ENCODE measurements at regions not wholly inside any gene's neighbourhood (a gene's known extent, or its start where the extent isn't known, plus 50 kb on each side); places are given as distances from the start of the nearest gene placed in this dataset.
"Not testable (repeated sequence)": the region's sequence is repeated elsewhere in the genome, so short reads cannot be mapped to it uniquely, and the experiment has no call there.

DNA sequence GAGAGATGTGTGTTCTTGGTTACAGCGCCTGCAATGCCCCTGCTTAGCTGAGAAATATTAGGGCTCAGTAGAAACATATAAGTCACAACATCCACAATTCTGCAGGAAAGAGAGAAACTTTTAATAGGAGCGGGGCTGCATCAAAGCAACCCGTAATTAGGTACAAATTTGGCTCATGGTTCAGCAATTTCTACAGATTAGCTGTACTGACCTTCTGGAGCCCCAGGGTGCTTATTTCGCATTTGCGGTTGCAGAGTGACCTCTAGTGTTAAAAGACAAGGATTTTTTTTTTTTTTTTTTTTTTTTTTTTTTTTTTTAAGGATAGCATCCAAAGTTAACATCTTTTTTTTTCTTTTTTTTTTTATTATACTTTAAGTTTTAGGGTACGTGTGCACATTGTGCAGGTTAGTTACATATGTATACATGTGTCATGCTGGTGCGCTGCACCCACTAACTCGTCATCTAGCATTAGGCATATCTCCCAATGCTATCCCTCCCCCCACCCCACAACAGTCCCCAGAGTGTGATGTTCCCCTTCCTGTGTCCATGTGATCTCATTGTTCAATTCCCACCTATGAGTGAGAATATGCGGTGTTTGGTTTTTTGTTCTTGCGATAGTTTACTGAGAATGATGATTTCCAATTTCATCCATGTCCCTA, 334.7 kb downstream of the ARRDC4 start:
- H3K4me1 ChIP-seq (ENCODE audit: control insufficient read depth in 1 of 2, insufficient read depth in 2 of 2, low read length in 2 of 2); ATAC-seq; H3K9ac ChIP-seq (ENCODE audit: low read length); H3K27ac ChIP-seq (ENCODE audit: low read depth, low read length); BruUV-seq (replicated peaks); H3K9me2 ChIP-seq (ENCODE audit: insufficient read depth); DNase-seq (ENCODE audit: low read depth, low spot score); H3K4me2 ChIP-seq (ENCODE audit: low read length); H3K79me2 ChIP-seq (ENCODE audit: insufficient read depth, low read length); POLR2A ChIA-PET; H4K20me1 ChIP-seq (ENCODE audit: insufficient read depth); H3K4me3 ChIP-seq (replicated peaks in 1 of 2; ENCODE audit: low read depth in 1 of 2, low read length in 2 of 2); H3K9me3 ChIP-seq (ENCODE audit: control insufficient read depth in 1 of 2, insufficient read depth in 1 of 2, low read depth in 1 of 2, low read length in 2 of 2); H3K36me3 ChIP-seq (ENCODE audit: control insufficient read depth in 1 of 2, insufficient read depth in 2 of 2, low read length in 2 of 2); H2AFZ ChIP-seq (ENCODE audit: low read depth, low read length, poor library complexity, severe bottlenecking): not testable (repeated sequence)
- peaks cover 27% of the 10 kb centered on the region; the same call in 1 of the 2 replicates for H3K27me3 ChIP-seq (ENCODE audit: insufficient read depth, low read length)
- intact Hi-C loops (cut with micrococcal nuclease), result loop anchor here (1.0 kb wide), 1 partner anchor 386 kb away; no protein-coding TSS in a partner anchor
- TF ChIP-seq, protein P1, sequence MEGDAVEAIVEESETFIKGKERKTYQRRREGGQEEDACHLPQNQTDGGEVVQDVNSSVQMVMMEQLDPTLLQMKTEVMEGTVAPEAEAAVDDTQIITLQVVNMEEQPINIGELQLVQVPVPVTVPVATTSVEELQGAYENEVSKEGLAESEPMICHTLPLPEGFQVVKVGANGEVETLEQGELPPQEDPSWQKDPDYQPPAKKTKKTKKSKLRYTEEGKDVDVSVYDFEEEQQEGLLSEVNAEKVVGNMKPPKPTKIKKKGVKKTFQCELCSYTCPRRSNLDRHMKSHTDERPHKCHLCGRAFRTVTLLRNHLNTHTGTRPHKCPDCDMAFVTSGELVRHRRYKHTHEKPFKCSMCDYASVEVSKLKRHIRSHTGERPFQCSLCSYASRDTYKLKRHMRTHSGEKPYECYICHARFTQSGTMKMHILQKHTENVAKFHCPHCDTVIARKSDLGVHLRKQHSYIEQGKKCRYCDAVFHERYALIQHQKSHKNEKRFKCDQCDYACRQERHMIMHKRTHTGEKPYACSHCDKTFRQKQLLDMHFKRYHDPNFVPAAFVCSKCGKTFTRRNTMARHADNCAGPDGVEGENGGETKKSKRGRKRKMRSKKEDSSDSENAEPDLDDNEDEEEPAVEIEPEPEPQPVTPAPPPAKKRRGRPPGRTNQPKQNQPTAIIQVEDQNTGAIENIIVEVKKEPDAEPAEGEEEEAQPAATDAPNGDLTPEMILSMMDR (IDR thresholded peaks at IDR 0.05 in 2 of 3, conservative IDR thresholded peaks at IDR 0.05 in 1 of 3; ENCODE audit: borderline replicate concordance in 1 of 3, insufficient read depth in 1 of 3, low read depth in 2 of 3, low read length in 2 of 3), result peak; percentile 17 to 34 (median 31); a peak in 4 of 6 replicates
- TF ChIP-seq RAD21 (IDR thresholded peaks at IDR 0.05; ENCODE audit: low read depth), result peak; percentile 63
- ChIA-PET CTCF (interaction anchor here (0.6 to 1.1 kb wide), 5 partner anchors 117 to 1862 kb away, joined by 3 to 6 read pairs (median 5); no protein-coding TSS in a partner anchor), RAD21 (ENCODE audit: low non-redundant PET in 1 of 2, low total read pairs in 2 of 2, uncharacterized antibody in 2 of 2, unreplicated experiment in 2 of 2) (interaction anchor here (0.5 to 0.8 kb wide), 2 partner anchors 117 to 225 kb away, joined by 3 read pairs; no protein-coding TSS in a partner anchor)

DNA sequence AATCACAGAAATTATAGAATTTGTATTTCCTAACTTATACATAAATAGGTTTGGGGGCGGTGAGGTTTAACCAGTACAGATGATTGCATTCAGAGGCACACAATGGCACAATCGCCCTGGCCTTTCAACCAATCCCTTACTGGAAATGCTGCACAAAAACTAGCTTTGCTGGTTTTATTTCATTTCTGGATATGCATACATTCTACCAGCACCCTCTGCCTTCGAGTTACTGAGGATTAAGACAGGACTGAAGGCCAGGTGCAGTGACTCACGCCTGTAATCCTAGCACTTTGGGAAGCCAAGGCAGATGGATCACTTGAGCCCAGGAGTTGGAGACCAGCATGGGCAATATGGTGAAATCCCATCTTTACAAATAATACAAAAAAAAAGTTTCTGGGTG, 336.1 kb downstream of the ARRDC4 start:
- DNase-seq (ENCODE audit: low read depth, low spot score) (no peak), ATAC-seq (no peak)
- Histone ChIP-seq H3K9ac (ENCODE audit: low read length) (no peak overlapping the region), H3K9me3 (ENCODE audit: control insufficient read depth in 1 of 2, insufficient read depth in 1 of 2, low read depth in 1 of 2, low read length in 2 of 2) (no peaks in the 10 kb centered on the region), H3K79me2 (ENCODE audit: insufficient read depth, low read length) (no peaks in the 10 kb centered on the region), H3K36me3 (ENCODE audit: control insufficient read depth in 1 of 2, insufficient read depth in 2 of 2, low read length in 2 of 2) (no peaks in the 10 kb centered on the region), H2AFZ (ENCODE audit: low read depth, low read length, poor library complexity, severe bottlenecking) (no peak overlapping the region), H3K9me2 (ENCODE audit: insufficient read depth) (no peaks in the 10 kb centered on the region), H3K4me1 (ENCODE audit: control insufficient read depth in 1 of 2, insufficient read depth in 2 of 2, low read length in 2 of 2) (no peaks in the 10 kb centered on the region), H3K27ac (ENCODE audit: low read depth, low read length) (no peak overlapping the region), H4K20me1 (ENCODE audit: insufficient read depth) (no peaks in the 10 kb centered on the region), H3K4me3 (replicated peaks in 1 of 2; ENCODE audit: low read depth in 1 of 2, low read length in 2 of 2) (no peak overlapping the region), H3K4me2 (ENCODE audit: low read length) (no peak overlapping the region), H3K27me3 (ENCODE audit: insufficient read depth, low read length) (peaks cover 36% of the 10 kb centered on the region)
- CTCF ChIA-PET, result interaction anchor here (1.4 to 1.5 kb wide), 2 partner anchors 15 to 132 kb away, joined by 3 to 8 read pairs; no protein-coding TSS in a partner anchor
- RAD21 ChIA-PET (ENCODE audit: low non-redundant PET in 1 of 2, low total read pairs in 2 of 2, uncharacterized antibody in 2 of 2, unreplicated experiment in 2 of 2), result no interaction called here
- TF ChIP-seq SIN3A (IDR thresholded peaks at IDR 0.05; ENCODE audit: low read depth), result no peak
- intact Hi-C loops (cut with micrococcal nuclease), result no loop called here
- POLR2A ChIA-PET, result no interaction called here
- no TSS peak for BruUV-seq (replicated peaks)
